22Rv1 (cell line): ENCODE measurements at regions not wholly inside any gene's neighbourhood (a gene's known extent, or its start where the extent isn't known, plus 50 kb on each side); places are given as distances from the start of the nearest gene placed in this dataset.

Experiments used
- ZFX ChIP-seq: fragments of 450-650 bp; IDR thresholded peaks from 2 replicates; pipeline ENCODE4 v1.6.1; 2017; ENCODE audit warnings: antibody characterized with exemption, borderline replicate concordance
- TF ChIP-seq, protein P1 (sequence below): fragments of 450-650 bp; IDR thresholded peaks from 2 replicates; pipeline ENCODE4 v1.5.1; 2017; ENCODE audit warnings: mild to moderate bottlenecking

GRCh38 chr20:39850246-39850645 lies 838.8 kb downstream of the MAFB start:
- TF ChIP-seq, protein P1, sequence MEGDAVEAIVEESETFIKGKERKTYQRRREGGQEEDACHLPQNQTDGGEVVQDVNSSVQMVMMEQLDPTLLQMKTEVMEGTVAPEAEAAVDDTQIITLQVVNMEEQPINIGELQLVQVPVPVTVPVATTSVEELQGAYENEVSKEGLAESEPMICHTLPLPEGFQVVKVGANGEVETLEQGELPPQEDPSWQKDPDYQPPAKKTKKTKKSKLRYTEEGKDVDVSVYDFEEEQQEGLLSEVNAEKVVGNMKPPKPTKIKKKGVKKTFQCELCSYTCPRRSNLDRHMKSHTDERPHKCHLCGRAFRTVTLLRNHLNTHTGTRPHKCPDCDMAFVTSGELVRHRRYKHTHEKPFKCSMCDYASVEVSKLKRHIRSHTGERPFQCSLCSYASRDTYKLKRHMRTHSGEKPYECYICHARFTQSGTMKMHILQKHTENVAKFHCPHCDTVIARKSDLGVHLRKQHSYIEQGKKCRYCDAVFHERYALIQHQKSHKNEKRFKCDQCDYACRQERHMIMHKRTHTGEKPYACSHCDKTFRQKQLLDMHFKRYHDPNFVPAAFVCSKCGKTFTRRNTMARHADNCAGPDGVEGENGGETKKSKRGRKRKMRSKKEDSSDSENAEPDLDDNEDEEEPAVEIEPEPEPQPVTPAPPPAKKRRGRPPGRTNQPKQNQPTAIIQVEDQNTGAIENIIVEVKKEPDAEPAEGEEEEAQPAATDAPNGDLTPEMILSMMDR, result no peak
- no peak for TF ChIP-seq ZFX
